Liver (tissue), 3 donors: ENCODE measurements at regions not wholly inside any gene's neighbourhood (a gene's known extent, or its start where the extent isn't known, plus 50 kb on each side); places are given as distances from the start of the nearest gene placed in this dataset.

ENCODE experiments used
- RAD21 ChIP-seq, 2 donors: IDR thresholded peaks; 2 replicates each; pipeline ENCODE4 v1.6.1; 2016; ENCODE audit warnings: antibody characterized with exemption in 2 of 2, mild to moderate bottlenecking in 2 of 2
- SP1 ChIP-seq: IDR thresholded peaks from 2 replicates; pipeline ENCODE4 v1.6.1; 2018; ENCODE audit warnings: antibody characterized with exemption, mild to moderate bottlenecking
- YY1 ChIP-seq: IDR thresholded peaks from 2 replicates; pipeline ENCODE4 v1.6.1; 2016; ENCODE audit warnings: antibody characterized with exemption, mild to moderate bottlenecking
- TF ChIP-seq, protein P1 (sequence below): fragments of 150-350 bp; IDR thresholded peaks from 2 replicates; pipeline ENCODE4 v1.5.1; 2017; ENCODE audit warnings: improper control_type of control experiment, low read depth, low read length; ENCODE audit not compliant: missing input control
- TF ChIP-seq, protein P2 (sequence below): IDR thresholded peaks from 2 replicates; pipeline ENCODE4 v1.6.1; 2016; ENCODE audit warnings: antibody characterized with exemption, mild to moderate bottlenecking
- TF ChIP-seq, protein P3 (sequence below): IDR thresholded peaks from 2 replicates; pipeline ENCODE4 v1.6.1; 2016; ENCODE audit warnings: antibody characterized with exemption
- TF ChIP-seq, protein P4 (sequence below): IDR thresholded peaks from 2 replicates; pipeline ENCODE4 v1.6.1; 2016; ENCODE audit warnings: antibody characterized with exemption
- TF ChIP-seq, protein P5 (sequence below): IDR thresholded peaks from 2 replicates; pipeline ENCODE4 v1.6.1; 2016; ENCODE audit warnings: antibody characterized with exemption
- donor health status: healthy.
- donor health status: healthy.

DNA sequence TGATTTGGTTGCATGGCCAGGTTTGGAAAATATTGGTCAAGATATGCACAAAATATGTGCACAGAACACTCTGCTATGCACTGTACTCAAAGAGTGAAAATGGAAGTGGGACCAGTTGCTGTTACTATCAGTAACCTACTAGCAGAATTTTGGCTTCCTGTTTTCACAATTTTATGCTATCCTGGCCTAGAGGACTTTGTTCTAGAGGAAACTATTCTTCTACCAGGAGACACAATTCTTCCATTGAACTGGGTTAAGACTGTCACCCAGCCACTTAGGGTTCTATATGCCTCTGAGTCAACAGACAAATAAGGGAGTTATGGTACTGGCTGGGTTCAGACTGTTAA is 431.4 kb upstream of the DCC start:
- no peak for TF ChIP-seq SP1
- no peak for TF ChIP-seq YY1
- TF ChIP-seq, protein P1, sequence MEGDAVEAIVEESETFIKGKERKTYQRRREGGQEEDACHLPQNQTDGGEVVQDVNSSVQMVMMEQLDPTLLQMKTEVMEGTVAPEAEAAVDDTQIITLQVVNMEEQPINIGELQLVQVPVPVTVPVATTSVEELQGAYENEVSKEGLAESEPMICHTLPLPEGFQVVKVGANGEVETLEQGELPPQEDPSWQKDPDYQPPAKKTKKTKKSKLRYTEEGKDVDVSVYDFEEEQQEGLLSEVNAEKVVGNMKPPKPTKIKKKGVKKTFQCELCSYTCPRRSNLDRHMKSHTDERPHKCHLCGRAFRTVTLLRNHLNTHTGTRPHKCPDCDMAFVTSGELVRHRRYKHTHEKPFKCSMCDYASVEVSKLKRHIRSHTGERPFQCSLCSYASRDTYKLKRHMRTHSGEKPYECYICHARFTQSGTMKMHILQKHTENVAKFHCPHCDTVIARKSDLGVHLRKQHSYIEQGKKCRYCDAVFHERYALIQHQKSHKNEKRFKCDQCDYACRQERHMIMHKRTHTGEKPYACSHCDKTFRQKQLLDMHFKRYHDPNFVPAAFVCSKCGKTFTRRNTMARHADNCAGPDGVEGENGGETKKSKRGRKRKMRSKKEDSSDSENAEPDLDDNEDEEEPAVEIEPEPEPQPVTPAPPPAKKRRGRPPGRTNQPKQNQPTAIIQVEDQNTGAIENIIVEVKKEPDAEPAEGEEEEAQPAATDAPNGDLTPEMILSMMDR: no peak
- TF ChIP-seq, protein P2, sequence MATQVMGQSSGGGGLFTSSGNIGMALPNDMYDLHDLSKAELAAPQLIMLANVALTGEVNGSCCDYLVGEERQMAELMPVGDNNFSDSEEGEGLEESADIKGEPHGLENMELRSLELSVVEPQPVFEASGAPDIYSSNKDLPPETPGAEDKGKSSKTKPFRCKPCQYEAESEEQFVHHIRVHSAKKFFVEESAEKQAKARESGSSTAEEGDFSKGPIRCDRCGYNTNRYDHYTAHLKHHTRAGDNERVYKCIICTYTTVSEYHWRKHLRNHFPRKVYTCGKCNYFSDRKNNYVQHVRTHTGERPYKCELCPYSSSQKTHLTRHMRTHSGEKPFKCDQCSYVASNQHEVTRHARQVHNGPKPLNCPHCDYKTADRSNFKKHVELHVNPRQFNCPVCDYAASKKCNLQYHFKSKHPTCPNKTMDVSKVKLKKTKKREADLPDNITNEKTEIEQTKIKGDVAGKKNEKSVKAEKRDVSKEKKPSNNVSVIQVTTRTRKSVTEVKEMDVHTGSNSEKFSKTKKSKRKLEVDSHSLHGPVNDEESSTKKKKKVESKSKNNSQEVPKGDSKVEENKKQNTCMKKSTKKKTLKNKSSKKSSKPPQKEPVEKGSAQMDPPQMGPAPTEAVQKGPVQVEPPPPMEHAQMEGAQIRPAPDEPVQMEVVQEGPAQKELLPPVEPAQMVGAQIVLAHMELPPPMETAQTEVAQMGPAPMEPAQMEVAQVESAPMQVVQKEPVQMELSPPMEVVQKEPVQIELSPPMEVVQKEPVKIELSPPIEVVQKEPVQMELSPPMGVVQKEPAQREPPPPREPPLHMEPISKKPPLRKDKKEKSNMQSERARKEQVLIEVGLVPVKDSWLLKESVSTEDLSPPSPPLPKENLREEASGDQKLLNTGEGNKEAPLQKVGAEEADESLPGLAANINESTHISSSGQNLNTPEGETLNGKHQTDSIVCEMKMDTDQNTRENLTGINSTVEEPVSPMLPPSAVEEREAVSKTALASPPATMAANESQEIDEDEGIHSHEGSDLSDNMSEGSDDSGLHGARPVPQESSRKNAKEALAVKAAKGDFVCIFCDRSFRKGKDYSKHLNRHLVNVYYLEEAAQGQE: no peak
- TF ChIP-seq, protein P3, sequence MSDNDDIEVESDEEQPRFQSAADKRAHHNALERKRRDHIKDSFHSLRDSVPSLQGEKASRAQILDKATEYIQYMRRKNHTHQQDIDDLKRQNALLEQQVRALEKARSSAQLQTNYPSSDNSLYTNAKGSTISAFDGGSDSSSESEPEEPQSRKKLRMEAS: no peak
- TF ChIP-seq RAD21 (IDR thresholded peaks at IDR 0.05): no peak
- TF ChIP-seq, protein P4, sequence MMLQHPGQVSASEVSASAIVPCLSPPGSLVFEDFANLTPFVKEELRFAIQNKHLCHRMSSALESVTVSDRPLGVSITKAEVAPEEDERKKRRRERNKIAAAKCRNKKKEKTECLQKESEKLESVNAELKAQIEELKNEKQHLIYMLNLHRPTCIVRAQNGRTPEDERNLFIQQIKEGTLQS: no peak
- TF ChIP-seq, protein P5, sequence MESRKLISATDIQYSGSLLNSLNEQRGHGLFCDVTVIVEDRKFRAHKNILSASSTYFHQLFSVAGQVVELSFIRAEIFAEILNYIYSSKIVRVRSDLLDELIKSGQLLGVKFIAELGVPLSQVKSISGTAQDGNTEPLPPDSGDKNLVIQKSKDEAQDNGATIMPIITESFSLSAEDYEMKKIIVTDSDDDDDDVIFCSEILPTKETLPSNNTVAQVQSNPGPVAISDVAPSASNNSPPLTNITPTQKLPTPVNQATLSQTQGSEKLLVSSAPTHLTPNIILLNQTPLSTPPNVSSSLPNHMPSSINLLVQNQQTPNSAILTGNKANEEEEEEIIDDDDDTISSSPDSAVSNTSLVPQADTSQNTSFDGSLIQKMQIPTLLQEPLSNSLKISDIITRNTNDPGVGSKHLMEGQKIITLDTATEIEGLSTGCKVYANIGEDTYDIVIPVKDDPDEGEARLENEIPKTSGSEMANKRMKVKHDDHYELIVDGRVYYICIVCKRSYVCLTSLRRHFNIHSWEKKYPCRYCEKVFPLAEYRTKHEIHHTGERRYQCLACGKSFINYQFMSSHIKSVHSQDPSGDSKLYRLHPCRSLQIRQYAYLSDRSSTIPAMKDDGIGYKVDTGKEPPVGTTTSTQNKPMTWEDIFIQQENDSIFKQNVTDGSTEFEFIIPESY: no peak
